ENCODE measurements at regions not wholly inside any gene's neighbourhood (a gene's known extent, or its start where the extent isn't known, plus 50 kb on each side); places are given as distances from the start of the nearest gene placed in this dataset.

DNA sequence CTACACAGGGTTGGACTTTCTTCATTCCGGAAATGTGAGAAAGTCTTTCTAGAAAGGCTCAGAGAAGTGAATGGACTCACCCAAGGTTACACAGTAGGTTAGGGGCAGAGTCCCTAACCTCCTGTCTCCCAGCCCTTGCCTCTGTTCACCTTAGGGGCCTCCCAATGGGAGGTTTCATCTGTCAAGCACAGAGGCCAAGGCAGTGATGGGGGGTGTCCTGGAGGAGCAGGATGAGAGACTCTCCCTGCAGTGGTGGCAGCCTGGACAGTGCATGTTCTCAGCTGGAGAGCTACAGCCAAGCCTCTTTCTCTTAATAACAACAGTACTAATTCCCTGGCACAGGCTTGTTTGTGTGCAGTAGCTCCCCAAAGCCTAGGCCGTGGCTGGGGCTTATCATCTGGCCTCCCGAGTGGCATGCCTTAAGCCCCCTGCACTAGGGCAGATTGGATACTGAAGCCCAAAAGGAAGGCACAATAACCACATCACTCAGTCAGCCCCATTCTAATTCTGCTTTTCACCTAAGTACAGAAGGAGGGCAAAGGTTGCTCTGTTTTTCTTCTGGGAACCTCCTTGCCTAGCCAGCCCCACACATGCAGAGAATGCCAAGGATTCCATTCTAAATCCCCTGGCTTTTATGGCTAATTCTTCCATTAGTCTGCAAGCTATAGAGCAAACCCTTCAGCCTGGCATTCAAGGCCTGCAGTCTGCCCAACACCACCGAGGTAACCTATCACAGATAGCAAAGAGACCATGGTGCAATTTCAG is 50.2 kb upstream of the XPA start:
- Histone ChIP-seq H3K4me3 (ENCODE audit: low read length) (no peak overlapping the region), H3K27me3 (ENCODE audit: insufficient read depth, low read length) (peaks cover 22% of the 10 kb centered on the region), H3K9me3 (ENCODE audit: low read depth, low read length) (peaks cover 4% of the 10 kb centered on the region)

GRCh38 chr9:97748525-97748924 is 51.4 kb upstream of the XPA start:
- Histone ChIP-seq H3K4me3 (ENCODE audit: low read length) (no peak overlapping the region), H3K9me3 (ENCODE audit: low read depth, low read length) (no peaks in the 10 kb centered on the region), H3K4me1 (ENCODE audit: insufficient read depth, low read length) (no peaks in the 10 kb centered on the region), H3K27me3 (ENCODE audit: insufficient read depth, low read length) (peaks cover 14% of the 10 kb centered on the region)

More for the DNA sequence above, 50.2 kb upstream of the XPA start:
- H3K4me1 ChIP-seq (ENCODE audit: insufficient read depth, low read length) = no peaks in the 10 kb centered on the region

DNA sequence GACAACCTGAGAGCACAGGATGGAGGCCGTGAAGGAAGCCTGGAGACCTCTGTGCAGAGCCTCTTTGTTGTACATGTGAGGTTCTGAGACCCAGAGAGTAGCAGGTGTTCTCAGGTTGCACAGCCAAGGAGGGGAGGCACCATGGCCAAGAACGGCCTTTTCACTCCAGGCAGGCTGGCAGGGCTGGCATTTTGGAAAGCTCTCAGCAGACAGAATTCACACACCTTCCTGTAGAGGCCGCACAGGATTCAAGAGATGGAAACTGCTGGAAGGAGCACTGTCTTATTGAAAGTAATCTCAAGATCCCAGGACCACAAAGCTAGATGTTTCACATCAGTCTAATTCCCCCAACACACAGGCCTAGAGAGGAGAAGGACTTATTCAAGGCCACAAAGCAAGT is 52.8 kb upstream of the XPA start:
- H3K9me3 ChIP-seq (ENCODE audit: low read depth, low read length) = no peaks in the 10 kb centered on the region
- H3K4me1 ChIP-seq (ENCODE audit: insufficient read depth, low read length) = no peaks in the 10 kb centered on the region
- H3K4me3 ChIP-seq (ENCODE audit: low read length) = no peak overlapping the region
- H3K27me3 ChIP-seq (ENCODE audit: insufficient read depth, low read length) = peaks cover 3% of the 10 kb centered on the region

DNA sequence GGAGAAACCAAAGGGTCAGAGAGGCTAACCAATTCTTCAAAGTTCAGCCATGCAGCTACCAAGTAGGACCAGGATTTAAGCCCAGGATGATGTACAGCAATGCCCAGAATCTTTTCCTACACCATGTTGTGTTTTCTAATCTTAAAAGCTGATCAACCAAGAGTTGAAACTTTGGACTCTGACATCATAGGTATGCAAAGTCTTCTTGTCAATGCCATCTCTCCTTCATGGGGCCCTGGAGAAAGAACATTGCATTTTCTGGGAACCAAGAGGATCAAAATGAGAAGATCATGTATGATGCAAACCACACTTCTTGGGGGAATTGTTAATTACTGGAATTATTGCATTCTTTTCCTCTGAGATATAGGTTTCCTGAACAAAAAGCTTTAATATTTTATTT is 54.4 kb upstream of the XPA start:
- Histone ChIP-seq H3K4me1 (ENCODE audit: insufficient read depth, low read length) (no peaks in the 10 kb centered on the region), H3K27me3 (ENCODE audit: insufficient read depth, low read length) (peaks cover 3% of the 10 kb centered on the region), H3K4me3 (ENCODE audit: low read length) (no peak overlapping the region), H3K9me3 (ENCODE audit: low read depth, low read length) (no peaks in the 10 kb centered on the region)

- Histone ChIP-seq H3K27me3 (ENCODE audit: insufficient read depth, low read length) (peaks cover under 1% of the 10 kb centered on the region), H3K4me1 (ENCODE audit: insufficient read depth, low read length) (no peaks in the 10 kb centered on the region), H3K4me3 (ENCODE audit: low read length) (no peak overlapping the region), H3K9me3 (ENCODE audit: low read depth, low read length) (no peaks in the 10 kb centered on the region)
Measured at GRCh38 chr9:97752274-97752673, 55.1 kb upstream of the XPA start.

DNA sequence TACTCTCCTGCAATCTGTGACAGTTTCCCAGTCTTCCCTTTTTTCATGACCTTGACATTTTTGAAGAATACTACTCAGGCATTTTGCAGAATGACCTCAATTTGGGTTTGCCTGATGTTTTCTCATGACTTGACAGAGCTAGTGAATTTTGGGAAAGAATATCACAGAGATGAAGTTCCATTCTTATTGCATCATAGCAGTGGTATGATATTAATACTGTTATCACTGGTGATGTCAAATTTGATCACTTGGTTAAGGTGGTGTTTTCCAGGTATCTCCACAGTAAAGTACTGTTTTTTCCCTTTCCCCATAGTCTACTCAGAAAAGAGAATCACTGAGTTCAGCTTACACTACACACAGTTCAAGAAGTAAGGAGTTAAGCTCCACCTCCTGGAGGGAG is 56.2 kb upstream of the XPA start:
- Histone ChIP-seq H3K4me3 (ENCODE audit: low read length) (no peak overlapping the region), H3K9me3 (ENCODE audit: low read depth, low read length) (no peaks in the 10 kb centered on the region), H3K27me3 (ENCODE audit: insufficient read depth, low read length) (no peaks in the 10 kb centered on the region), H3K4me1 (ENCODE audit: insufficient read depth, low read length) (no peaks in the 10 kb centered on the region)

DNA sequence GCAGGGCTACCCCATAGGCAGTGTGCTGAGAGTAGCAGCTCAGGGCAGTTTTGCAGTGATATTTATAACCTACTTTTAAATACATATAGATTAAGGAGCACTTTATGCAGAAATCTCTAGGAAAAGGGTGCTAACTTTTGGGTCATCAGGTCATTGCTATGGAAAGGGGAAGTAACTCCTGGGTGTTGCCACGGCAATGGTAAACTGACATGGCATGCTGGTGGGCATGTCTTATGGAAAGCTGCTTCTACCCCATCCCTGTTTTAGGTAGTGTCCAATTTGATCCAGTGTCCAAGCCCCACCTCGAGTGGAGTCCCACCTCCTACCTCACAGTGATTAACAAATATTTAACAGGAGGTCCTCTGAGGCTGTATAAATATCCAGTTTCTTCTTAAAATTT is 56.8 kb upstream of the XPA start:
- Histone ChIP-seq H3K4me3 (ENCODE audit: low read length) (no peak overlapping the region), H3K27me3 (ENCODE audit: insufficient read depth, low read length) (no peaks in the 10 kb centered on the region), H3K9me3 (ENCODE audit: low read depth, low read length) (no peaks in the 10 kb centered on the region), H3K4me1 (ENCODE audit: insufficient read depth, low read length) (no peaks in the 10 kb centered on the region)

DNA sequence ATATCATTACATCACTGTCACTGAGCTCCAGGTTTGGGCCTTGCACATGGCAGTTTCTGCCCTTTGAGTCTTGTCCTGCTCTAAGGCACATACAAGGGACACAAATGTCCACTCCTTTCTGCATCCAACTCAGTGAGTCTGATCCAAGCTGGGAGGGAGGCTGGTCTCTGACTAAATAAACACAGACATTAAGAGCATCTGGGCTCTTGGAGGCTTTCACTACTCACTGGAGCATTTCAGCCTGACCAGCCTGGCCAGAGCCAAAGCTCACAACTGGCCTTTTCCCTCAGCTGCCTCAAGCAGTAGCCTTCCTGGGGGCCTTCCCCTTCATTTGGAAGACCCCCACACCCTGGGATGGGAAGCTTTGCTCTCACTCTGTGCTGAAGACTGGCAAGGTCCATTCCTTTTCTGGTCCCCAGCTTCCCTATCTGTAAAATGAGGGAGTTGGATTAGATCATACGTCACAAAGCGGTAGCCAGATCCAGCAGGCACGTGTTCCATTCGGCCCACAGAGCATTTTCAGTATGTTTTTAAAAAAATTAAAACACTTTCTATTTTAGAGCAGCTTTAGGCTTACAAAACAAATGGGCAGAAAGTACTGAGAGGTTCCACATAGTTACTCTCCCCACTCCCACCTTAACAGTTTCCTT is 58.6 kb upstream of the XPA start:
- no peak overlapping the region for H3K4me3 ChIP-seq (ENCODE audit: low read length)
- no peaks in the 10 kb centered on the region for H3K27me3 ChIP-seq (ENCODE audit: insufficient read depth, low read length)
- H3K9me3 ChIP-seq (ENCODE audit: low read depth, low read length) = no peaks in the 10 kb centered on the region
- H3K4me1 ChIP-seq (ENCODE audit: insufficient read depth, low read length) = no peaks in the 10 kb centered on the region

DNA sequence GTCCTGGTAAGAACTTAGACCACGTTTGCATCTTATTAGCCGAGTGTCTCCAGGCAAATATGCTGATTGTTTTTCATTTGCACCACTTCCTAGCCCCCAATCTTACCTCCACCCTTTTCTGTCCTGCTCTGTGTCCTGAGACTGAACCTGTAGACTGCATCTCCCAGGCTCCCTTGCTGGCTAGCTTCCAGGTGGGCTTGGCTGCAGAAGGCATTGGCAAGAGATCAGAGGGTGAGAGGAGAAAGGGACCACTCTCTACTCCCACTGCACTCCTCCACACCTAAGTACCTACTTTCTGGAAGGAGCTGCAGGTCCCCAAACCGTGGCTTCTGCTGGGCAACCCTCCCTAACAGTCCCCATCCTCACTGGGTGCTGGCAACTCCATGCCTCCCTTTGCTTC is 59.9 kb upstream of the XPA start:
- Histone ChIP-seq H3K4me3 (ENCODE audit: low read length) (no peak overlapping the region), H3K4me1 (ENCODE audit: insufficient read depth, low read length) (no peaks in the 10 kb centered on the region), H3K9me3 (ENCODE audit: low read depth, low read length) (no peaks in the 10 kb centered on the region), H3K27me3 (ENCODE audit: insufficient read depth, low read length) (no peaks in the 10 kb centered on the region)

GRCh38 chr9:97758334-97758916 is 61.3 kb upstream of the XPA start:
- H3K27me3 ChIP-seq (ENCODE audit: insufficient read depth, low read length) = no peaks in the 10 kb centered on the region
- H3K4me3 ChIP-seq (ENCODE audit: low read length) = no peak overlapping the region
- H3K4me1 ChIP-seq (ENCODE audit: insufficient read depth, low read length) = no peaks in the 10 kb centered on the region
- no peaks in the 10 kb centered on the region for H3K9me3 ChIP-seq (ENCODE audit: low read depth, low read length)

DNA sequence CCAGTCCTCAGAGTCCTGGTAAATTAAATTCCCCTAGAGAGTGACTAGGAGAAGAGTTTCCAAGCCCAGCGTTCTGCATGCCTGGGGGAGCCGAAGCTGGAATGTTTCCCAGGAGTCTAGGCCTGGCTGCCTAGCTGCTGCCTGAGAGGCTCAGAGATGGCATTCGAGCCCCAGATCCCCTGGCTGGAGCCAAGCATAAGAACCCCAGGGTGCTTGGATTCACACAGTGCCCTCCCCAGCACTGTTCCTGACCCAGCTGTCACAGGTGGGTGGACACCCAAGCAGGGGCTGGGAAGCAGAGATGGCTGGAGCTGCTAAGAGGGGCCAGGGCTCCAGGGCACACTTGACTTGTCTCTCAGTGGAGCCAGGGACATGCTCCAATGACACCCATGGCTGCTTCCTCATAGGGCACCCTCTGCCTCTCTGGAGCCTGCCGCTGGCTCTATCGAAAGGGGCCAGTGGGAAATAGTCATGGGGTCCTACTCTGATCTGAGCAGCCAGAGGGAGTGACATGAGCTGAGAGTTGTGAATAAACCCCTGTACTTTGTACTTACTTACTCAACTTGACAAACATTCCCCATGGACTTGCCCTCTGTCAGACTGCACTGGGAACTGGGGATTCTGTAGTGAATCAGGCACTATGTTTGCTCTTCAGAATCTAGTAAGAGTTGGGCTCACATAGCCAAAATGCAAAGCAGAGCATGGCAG is 62.6 kb upstream of the XPA start:
- Histone ChIP-seq H3K27me3 (ENCODE audit: insufficient read depth, low read length) (no peaks in the 10 kb centered on the region), H3K4me1 (ENCODE audit: insufficient read depth, low read length) (no peaks in the 10 kb centered on the region), H3K9me3 (ENCODE audit: low read depth, low read length) (no peaks in the 10 kb centered on the region), H3K4me3 (ENCODE audit: low read length) (no peak overlapping the region)

GRCh38 chr9:97761056-97761598 is 64.0 kb upstream of the XPA start:
- Histone ChIP-seq H3K4me1 (ENCODE audit: insufficient read depth, low read length) (no peaks in the 10 kb centered on the region), H3K27me3 (ENCODE audit: insufficient read depth, low read length) (no peaks in the 10 kb centered on the region), H3K9me3 (ENCODE audit: low read depth, low read length) (no peaks in the 10 kb centered on the region), H3K4me3 (ENCODE audit: low read length) (no peak overlapping the region)

GRCh38 chr9:97761879-97762278 is 64.7 kb upstream of the XPA start:
- Histone ChIP-seq H3K4me3 (ENCODE audit: low read length) (no peak overlapping the region), H3K9me3 (ENCODE audit: low read depth, low read length) (no peaks in the 10 kb centered on the region), H3K27me3 (ENCODE audit: insufficient read depth, low read length) (no peaks in the 10 kb centered on the region), H3K4me1 (ENCODE audit: insufficient read depth, low read length) (no peaks in the 10 kb centered on the region)

- no peaks in the 10 kb centered on the region for H3K4me1 ChIP-seq (ENCODE audit: insufficient read depth, low read length)
- H3K4me3 ChIP-seq (ENCODE audit: low read length) = no peak overlapping the region
- no peaks in the 10 kb centered on the region for H3K27me3 ChIP-seq (ENCODE audit: insufficient read depth, low read length)
- no peaks in the 10 kb centered on the region for H3K9me3 ChIP-seq (ENCODE audit: low read depth, low read length)
Measured at GRCh38 chr9:97763874-97764273, 66.7 kb upstream of the XPA start.

DNA sequence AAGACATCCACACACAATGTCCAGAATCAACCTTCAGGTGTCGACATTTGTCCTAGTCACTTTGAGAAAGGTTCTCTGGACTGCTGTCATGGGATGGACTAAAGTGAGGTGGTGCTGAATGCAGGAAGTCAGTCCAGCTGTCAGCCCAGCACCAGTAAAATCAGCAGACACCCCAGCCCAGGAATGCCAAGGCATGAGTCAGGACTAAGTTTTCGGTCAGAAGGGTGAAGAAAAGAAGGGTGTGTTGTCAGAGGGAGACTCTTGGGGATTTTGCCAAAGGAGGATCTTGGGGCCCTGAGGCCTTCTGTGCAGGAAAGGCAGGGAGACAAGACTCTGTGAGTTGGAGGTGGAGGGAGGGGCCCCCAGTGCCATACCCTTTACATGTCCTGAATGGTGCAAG is 69.0 kb upstream of the XPA start:
- H3K4me1 ChIP-seq (ENCODE audit: insufficient read depth, low read length) = no peaks in the 10 kb centered on the region
- no peaks in the 10 kb centered on the region for H3K9me3 ChIP-seq (ENCODE audit: low read depth, low read length)
- no peaks in the 10 kb centered on the region for H3K27me3 ChIP-seq (ENCODE audit: insufficient read depth, low read length)
- no peak overlapping the region for H3K4me3 ChIP-seq (ENCODE audit: low read length)

All from mononuclear cell (primary cell).